GM12891 (cell line): ENCODE measurements at regions not wholly inside any gene's neighbourhood (a gene's known extent, or its start where the extent isn't known, plus 50 kb on each side); places are given as distances from the start of the nearest gene placed in this dataset.

Experiments
- DNase-seq: peaks from one replicate; pipeline ENCODE4 v3.0.0; 2011; ENCODE audit warnings: low spot score; ENCODE audit not compliant: insufficient read length
- FAIRE-seq: peaks from 2 replicates; lab custom pipeline; 2011; peaks lifted over from hg19 to GRCh38; lab: Jason Lieb, UNC
- PAX5 ChIP-seq: IDR thresholded peaks from 2 replicates; pipeline ENCODE4 v1.6.1; 2011; ENCODE audit warnings: low read length, moderate library complexity, mild to moderate bottlenecking; ENCODE audit not compliant: insufficient read depth, severe bottlenecking
- POLR2A ChIP-seq: IDR thresholded peaks from 2 replicates; pipeline ENCODE4 v1.6.1; 2011; ENCODE audit warnings: low read depth, low read length, control low read depth
- POLR2AphosphoS5 ChIP-seq: IDR thresholded peaks from 2 replicates; pipeline ENCODE4 v1.6.1; 2011; ENCODE audit warnings: low read depth, low read length, control low read depth
- POU2F2 ChIP-seq: IDR thresholded peaks from 2 replicates; pipeline ENCODE4 v1.6.1; 2011; ENCODE audit warnings: low read depth, mild to moderate bottlenecking, control low read depth, low read length, moderate library complexity
- SPI1 ChIP-seq: IDR thresholded peaks from 2 replicates; pipeline ENCODE4 v1.6.1; 2011; ENCODE audit warnings: low read depth, low read length, control low read depth
- TAF1 ChIP-seq: IDR thresholded peaks from 2 replicates; pipeline ENCODE4 v1.6.1; 2011; ENCODE audit warnings: low read depth, low read length, control low read depth

DNA sequence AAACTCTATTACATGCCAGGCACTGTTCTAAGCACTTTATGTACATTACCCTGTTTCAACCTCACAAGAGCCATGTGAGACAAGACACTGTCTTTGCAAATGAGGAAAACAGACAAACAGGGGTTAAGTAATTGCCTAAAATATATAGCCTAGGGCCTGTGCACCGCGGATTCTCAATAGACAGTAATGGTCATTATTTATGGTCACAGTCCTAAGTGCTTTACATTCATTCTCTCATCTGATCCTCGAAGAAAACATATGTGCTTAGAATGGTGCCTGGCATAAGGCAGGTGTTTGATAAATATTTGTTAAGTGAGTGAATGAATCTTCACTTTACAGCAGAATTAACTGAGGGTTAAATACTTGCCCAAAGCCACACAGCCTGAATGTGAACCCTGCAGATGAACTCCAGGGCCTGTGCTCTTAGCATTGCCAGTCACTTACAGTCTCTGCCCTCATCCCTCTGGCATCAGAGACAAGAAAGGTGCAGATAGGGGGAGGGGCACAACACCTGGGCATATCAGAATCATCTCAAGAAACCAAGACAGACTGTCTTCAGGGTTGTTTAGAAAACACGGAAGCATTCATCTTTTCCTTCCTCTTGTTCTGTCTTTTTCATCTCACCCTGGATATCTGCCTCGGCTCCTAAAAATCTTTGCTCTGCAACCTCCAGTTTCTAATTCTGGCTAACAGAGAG, 92.8 kb upstream of the SASH1 start:
- DNase-seq (no peak), FAIRE-seq (no peak)
- TF ChIP-seq SPI1 (no peak), POLR2AphosphoS5 (no peak), POU2F2 (no peak), POLR2A (no peak), TAF1 (no peak), PAX5 (no peak)

GRCh38 chr6:148250975-148251685, 91.5 kb upstream of the SASH1 start:
- TF ChIP-seq POLR2A (no peak), SPI1 (no peak), POLR2AphosphoS5 (no peak), PAX5 (no peak), POU2F2 (no peak), TAF1 (no peak)
- DNase-seq = no peak
- FAIRE-seq = no peak

DNA sequence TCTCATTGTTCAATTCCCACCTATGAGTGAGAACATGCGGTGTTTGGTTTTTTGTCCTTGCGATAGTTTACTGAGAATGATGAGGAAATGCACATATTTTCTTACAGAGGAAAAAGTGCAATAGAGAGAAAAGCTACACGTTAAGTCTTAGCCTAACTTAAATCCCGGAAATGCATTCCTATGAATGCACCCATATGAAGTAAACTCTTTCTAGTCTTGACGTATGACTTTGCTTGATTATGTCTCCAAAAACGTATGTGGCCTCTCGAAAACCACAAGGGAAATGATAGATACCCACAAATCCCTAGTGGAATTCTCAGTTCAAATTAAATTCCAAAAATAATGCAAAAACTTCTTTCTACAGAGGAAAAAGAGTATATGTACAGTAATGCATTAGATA, 90.7 kb upstream of the SASH1 start:
- DNase-seq (no peak), FAIRE-seq (no peak)
- no peak for TF ChIP-seq POLR2AphosphoS5
- no peak for TF ChIP-seq SPI1
- no peak for TF ChIP-seq POLR2A
- no peak for TF ChIP-seq TAF1
- no peak for TF ChIP-seq POU2F2
- TF ChIP-seq PAX5 = no peak

GRCh38 chr6:148257810-148258209, 84.8 kb upstream of the SASH1 start:
- FAIRE-seq (no peak), DNase-seq (no peak)
- TF ChIP-seq TAF1 (no peak), POU2F2 (no peak), SPI1 (no peak), PAX5 (no peak), POLR2A (no peak), POLR2AphosphoS5 (no peak)

- FAIRE-seq = no peak
- no peak for TF ChIP-seq PAX5
- no peak for TF ChIP-seq TAF1
- TF ChIP-seq SPI1 = no peak
- TF ChIP-seq POLR2A = no peak
- no peak for TF ChIP-seq POLR2AphosphoS5
- TF ChIP-seq POU2F2 = no peak
- DNase-seq = no peak
Measured at GRCh38 chr6:148258868-148259267, 83.8 kb upstream of the SASH1 start.

- FAIRE-seq = no peak
- no peak for DNase-seq
- TF ChIP-seq POU2F2 (no peak), PAX5 (no peak), POLR2AphosphoS5 (no peak), SPI1 (no peak), TAF1 (no peak), POLR2A (no peak)
Measured at GRCh38 chr6:148261470-148261869, 81.2 kb upstream of the SASH1 start.

GRCh38 chr6:148263010-148263409, 79.6 kb upstream of the SASH1 start:
- FAIRE-seq (no peak), DNase-seq (no peak)
- TF ChIP-seq POLR2A (no peak), TAF1 (no peak), PAX5 (no peak), SPI1 (no peak), POLR2AphosphoS5 (no peak)

DNA sequence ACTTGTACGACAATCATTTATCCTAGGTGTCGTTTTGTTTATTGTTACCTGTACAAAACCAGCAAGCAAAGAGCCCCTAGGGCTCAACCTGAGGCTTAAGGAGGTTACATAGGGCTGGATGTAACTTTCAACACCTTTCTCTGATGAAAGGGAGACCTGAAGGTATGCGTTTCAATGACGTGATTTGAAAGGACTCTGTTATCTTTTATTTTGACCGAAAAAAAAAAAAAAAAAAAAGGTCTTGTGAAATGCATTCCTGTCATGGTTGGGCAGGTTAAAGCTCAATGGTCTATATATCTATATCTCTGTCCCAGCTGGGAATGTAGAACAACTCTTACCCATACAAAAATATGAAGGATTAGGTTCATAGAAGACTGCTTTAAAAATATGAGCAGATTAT, 78.7 kb upstream of the SASH1 start:
- FAIRE-seq (no peak), DNase-seq (no peak)
- TF ChIP-seq SPI1 = no peak
- no peak for TF ChIP-seq TAF1
- no peak for TF ChIP-seq POLR2A
- no peak for TF ChIP-seq PAX5
- no peak for TF ChIP-seq POU2F2
- no peak for TF ChIP-seq POLR2AphosphoS5

DNA sequence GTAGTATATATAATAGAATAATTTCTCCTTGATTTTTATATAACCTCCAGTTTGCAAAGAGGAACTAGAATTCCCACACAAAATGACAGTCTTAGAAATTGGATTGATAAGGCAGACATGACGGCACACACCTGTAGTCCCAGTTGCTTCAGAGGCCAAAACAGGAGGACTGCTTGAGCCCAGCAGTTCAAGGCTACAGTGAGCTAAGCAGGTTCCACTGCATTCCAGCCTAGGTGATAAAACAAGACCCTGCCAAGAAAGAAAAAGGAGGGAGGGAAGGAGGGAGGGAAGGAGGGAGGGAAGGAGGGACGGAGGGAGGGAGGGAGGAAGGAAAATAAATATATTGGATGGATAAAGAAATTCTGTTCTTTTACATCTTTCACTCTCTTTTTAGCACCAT, 77.6 kb upstream of the SASH1 start:
- TF ChIP-seq PAX5 (no peak), SPI1 (no peak), POLR2AphosphoS5 (no peak), TAF1 (no peak), POLR2A (no peak), POU2F2 (no peak)
- no peak for DNase-seq
- FAIRE-seq = no peak

GRCh38 chr6:148269386-148269785, 73.3 kb upstream of the SASH1 start:
- no peak for TF ChIP-seq POU2F2
- TF ChIP-seq SPI1 = no peak
- TF ChIP-seq POLR2A = no peak
- no peak for TF ChIP-seq TAF1
- TF ChIP-seq POLR2AphosphoS5 = no peak
- no peak for TF ChIP-seq PAX5
- no peak for DNase-seq
- no peak for FAIRE-seq
